Parathyroid adenoma (tissue), 2 donors: ENCODE measurements at regions not wholly inside any gene's neighbourhood (a gene's known extent, or its start where the extent isn't known, plus 50 kb on each side); places are given as distances from the start of the nearest gene placed in this dataset.

Source experiments
- H2AFZ ChIP-seq: fragments of 300-600 bp; sonication (generic); one replicate; pipeline ENCODE4 v1.7.0; 2017; ENCODE audit warnings: antibody characterized with exemption, mild to moderate bottlenecking
- H3K27ac ChIP-seq: fragments of 300-600 bp; sonication (generic); one replicate; pipeline ENCODE4 v1.7.0; 2017
- H3K27me3 ChIP-seq: fragments of 300-600 bp; sonication (generic); one replicate; pipeline ENCODE4 v1.7.0; 2017; ENCODE audit warnings: low read length; ENCODE audit not compliant: control insufficient read depth, insufficient read depth
- H3K36me3 ChIP-seq: fragments of 300-600 bp; sonication (generic); one replicate; pipeline ENCODE4 v1.7.0; 2017; ENCODE audit warnings: low read length; ENCODE audit not compliant: control insufficient read depth, insufficient read depth
- H3K4me1 ChIP-seq: fragments of 300-600 bp; sonication (generic); one replicate; pipeline ENCODE4 v1.7.0; 2017; ENCODE audit warnings: control low read depth
- H3K4me2 ChIP-seq: fragments of 300-600 bp; sonication (generic); one replicate; pipeline ENCODE4 v1.7.0; 2017; ENCODE audit warnings: low read length
- H3K4me3 ChIP-seq: fragments of 300-600 bp; sonication (generic); one replicate; pipeline ENCODE4 v1.7.0; 2017; ENCODE audit warnings: low read depth, low read length
- H3K79me2 ChIP-seq: fragments of 300-600 bp; sonication (generic); one replicate; pipeline ENCODE4 v1.7.0; 2017; ENCODE audit warnings: control low read depth
- H3K9ac ChIP-seq: fragments of 300-600 bp; sonication (generic); one replicate; pipeline ENCODE4 v1.7.0; 2017; ENCODE audit warnings: mild to moderate bottlenecking
- H3K9me3 ChIP-seq: fragments of 300-600 bp; sonication (generic); one replicate; pipeline ENCODE4 v1.7.0; 2017; ENCODE audit warnings: low read length; ENCODE audit not compliant: control insufficient read depth
- TF ChIP-seq, protein P1 (sequence below): fragments of 300-600 bp; sonication (generic); IDR thresholded peaks from one replicate; pipeline ENCODE4 v1.7.0; 2017; ENCODE audit warnings: antibody characterized with exemption, mild to moderate bottlenecking
- donor health status: primary hyperparathyroidism.

DNA sequence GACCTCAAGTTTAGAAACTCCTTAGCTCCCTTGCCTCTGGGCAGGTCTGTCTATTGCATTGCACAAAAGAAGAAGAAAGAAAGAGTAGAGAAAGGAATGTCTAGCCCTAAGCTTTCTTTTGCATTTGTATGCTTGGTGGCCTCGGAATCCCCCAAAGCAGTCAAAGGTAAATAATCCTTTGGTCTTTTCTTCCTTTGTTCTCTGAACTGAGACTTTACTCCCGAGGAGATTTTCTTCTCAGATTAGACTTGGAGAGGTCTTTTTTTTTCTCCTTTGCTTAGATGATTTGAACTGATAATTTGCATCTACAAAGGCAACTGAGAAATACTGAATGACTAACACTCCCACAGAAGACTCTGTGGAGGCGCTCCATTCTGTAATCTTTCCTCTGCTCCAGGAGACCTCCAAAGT, 93.2 kb downstream of the AKR1D1 start:
- Histone ChIP-seq H3K4me1 (no peaks in the 10 kb centered on the region), H2AFZ (peak overlapping the region; percentile 24), H3K36me3 (no peaks in the 10 kb centered on the region), H3K9me3 (no peaks in the 10 kb centered on the region), H3K9ac (no peak overlapping the region), H3K79me2 (no peaks in the 10 kb centered on the region), H3K4me3 (no peak overlapping the region), H3K27ac (no peak overlapping the region), H3K4me2 (no peak overlapping the region), H3K27me3 (no peaks in the 10 kb centered on the region)
- TF ChIP-seq, protein P1, sequence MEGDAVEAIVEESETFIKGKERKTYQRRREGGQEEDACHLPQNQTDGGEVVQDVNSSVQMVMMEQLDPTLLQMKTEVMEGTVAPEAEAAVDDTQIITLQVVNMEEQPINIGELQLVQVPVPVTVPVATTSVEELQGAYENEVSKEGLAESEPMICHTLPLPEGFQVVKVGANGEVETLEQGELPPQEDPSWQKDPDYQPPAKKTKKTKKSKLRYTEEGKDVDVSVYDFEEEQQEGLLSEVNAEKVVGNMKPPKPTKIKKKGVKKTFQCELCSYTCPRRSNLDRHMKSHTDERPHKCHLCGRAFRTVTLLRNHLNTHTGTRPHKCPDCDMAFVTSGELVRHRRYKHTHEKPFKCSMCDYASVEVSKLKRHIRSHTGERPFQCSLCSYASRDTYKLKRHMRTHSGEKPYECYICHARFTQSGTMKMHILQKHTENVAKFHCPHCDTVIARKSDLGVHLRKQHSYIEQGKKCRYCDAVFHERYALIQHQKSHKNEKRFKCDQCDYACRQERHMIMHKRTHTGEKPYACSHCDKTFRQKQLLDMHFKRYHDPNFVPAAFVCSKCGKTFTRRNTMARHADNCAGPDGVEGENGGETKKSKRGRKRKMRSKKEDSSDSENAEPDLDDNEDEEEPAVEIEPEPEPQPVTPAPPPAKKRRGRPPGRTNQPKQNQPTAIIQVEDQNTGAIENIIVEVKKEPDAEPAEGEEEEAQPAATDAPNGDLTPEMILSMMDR: no peak

DNA sequence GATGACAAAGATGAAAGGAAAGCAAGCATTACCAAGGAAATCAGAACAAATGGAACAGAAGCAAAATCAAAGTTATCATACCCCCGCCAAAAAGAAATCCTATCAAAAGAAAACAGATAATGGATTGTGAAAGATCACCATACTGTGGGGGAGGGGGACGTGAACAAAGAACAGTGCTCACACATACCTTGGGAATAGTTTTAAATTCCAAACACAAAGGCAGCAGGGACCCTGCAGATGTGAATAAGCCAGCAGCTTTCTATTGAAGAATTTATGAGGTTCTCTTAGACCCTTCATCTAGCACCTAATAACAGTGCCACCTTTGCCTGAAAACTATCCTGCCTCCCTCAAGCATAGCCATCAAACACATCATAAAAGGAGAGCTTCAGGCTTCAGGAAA, 94.0 kb downstream of the AKR1D1 start:
- Histone ChIP-seq H3K4me3 (no peak overlapping the region), H3K9ac (no peak overlapping the region), H3K27ac (no peak overlapping the region), H3K9me3 (no peaks in the 10 kb centered on the region), H3K79me2 (no peaks in the 10 kb centered on the region), H3K27me3 (no peaks in the 10 kb centered on the region), H3K4me2 (no peak overlapping the region), H3K4me1 (no peaks in the 10 kb centered on the region), H2AFZ (no peak overlapping the region), H3K36me3 (no peaks in the 10 kb centered on the region)
- TF ChIP-seq, protein P1: no peak

DNA sequence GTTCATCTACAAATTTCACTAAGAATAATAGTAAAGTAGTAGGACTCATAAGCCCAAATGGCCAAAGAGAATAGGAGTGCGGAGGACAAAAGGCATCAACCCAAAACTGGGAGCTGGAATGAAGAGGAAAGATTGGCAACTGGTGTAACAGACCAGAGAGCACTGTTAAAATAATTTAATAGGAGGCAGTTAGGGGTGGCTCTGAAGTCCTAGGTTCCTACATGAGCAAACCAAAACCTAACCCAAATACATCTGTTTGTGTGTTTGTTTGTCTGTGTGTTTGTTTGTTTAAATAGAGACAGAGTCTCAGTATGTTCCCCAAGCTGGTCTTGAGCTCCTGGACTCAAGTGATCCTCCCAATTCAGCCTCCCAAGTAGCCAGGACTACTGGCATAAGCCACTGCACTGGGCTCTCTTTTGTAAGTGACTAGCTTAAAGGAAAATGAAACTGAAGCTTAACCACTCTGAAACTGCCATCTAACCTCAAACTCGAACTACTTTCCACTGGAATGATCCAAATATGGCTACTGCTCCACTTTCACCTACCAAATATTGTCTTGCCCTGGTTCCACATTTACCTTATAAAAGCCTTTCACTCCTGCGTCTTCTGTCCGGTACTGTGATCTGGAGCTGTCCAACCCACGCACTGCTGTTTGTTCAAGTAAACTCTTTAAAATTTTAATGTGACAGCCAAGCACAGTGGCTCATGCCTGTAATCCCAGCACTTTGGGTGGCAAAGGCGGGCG, 94.9 kb downstream of the AKR1D1 start:
- H3K4me1 ChIP-seq: no peaks in the 10 kb centered on the region

DNA sequence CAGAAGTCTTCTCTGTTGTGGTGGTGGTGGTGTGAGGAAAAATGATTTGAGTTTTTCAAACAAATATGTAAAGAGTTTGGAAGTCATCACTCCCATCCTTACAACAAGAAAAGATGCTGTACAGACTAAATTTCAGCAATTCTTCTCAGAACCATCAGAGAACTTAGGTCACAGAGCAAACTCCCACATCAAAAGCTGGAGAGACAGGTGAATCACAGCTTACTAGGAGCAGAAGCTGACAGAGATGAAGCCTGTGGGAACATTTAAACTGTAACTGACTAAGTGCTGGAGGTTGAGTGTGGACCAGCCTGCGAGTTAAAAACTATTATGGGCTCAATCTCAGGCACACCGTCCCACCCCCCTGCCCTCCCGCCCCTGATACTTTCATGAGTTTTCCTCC, 97.3 kb downstream of the AKR1D1 start:
- no peak overlapping the region for H3K4me2 ChIP-seq
- H3K9ac ChIP-seq: no peak overlapping the region
- no peaks in the 10 kb centered on the region for H3K4me1 ChIP-seq
- TF ChIP-seq, protein P1: no peak
- no peak overlapping the region for H3K27ac ChIP-seq
- H3K36me3 ChIP-seq: no peaks in the 10 kb centered on the region
- H3K9me3 ChIP-seq: no peaks in the 10 kb centered on the region
- no peaks in the 10 kb centered on the region for H3K27me3 ChIP-seq
- H3K79me2 ChIP-seq: no peaks in the 10 kb centered on the region
- H3K4me3 ChIP-seq: no peak overlapping the region
- H2AFZ ChIP-seq: no peak overlapping the region

More for the DNA sequence above, 94.9 kb downstream of the AKR1D1 start:
- H3K9ac ChIP-seq: no peak overlapping the region
- H3K36me3 ChIP-seq: no peaks in the 10 kb centered on the region
- no peak overlapping the region for H2AFZ ChIP-seq
- TF ChIP-seq, protein P1: no peak
- H3K4me2 ChIP-seq: no peak overlapping the region
- no peaks in the 10 kb centered on the region for H3K9me3 ChIP-seq
- no peak overlapping the region for H3K27ac ChIP-seq
- H3K79me2 ChIP-seq: no peaks in the 10 kb centered on the region
- H3K4me3 ChIP-seq: no peak overlapping the region
- H3K27me3 ChIP-seq: no peaks in the 10 kb centered on the region

DNA sequence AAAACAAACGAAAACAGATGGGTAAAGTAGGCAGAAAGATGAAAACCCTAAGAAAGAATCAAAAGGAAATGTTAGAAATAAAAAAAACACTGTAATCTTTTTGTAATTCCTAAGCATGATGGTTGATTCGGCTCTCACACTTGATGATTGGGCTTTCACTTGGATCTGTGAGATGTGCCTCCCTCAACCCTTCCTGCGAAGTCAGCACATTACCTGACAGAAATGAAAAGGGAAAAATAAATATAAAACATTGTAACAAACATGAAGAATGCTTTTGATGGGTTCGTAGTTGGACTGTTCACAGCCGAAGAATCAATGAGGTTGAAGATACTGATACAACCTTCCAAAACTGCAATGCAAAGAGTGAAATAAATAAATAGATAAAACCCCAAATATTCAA, 99.8 kb downstream of the AKR1D1 start:
- no peaks in the 10 kb centered on the region for H3K27me3 ChIP-seq
- H3K9me3 ChIP-seq: no peaks in the 10 kb centered on the region
- no peak overlapping the region for H3K4me2 ChIP-seq
- TF ChIP-seq, protein P1: no peak
- H3K27ac ChIP-seq: no peak overlapping the region
- H3K79me2 ChIP-seq: no peaks in the 10 kb centered on the region
- no peak overlapping the region for H2AFZ ChIP-seq
- no peaks in the 10 kb centered on the region for H3K4me1 ChIP-seq
- no peak overlapping the region for H3K9ac ChIP-seq
- no peaks in the 10 kb centered on the region for H3K36me3 ChIP-seq
- no peak overlapping the region for H3K4me3 ChIP-seq
